ENCODE measurements at regions not wholly inside any gene's neighbourhood (a gene's known extent, or its start where the extent isn't known, plus 50 kb on each side); places are given as distances from the start of the nearest gene placed in this dataset.

GRCh38 chr4:59729321-59729720 is 1470.8 kb upstream of the ADGRL3 start:
- TF ChIP-seq TAF1 (IDR thresholded peaks at IDR 0.05; ENCODE audit: borderline replicate concordance, insufficient read depth, low read length) (no peak), POLR2AphosphoS5 (IDR thresholded peaks at IDR 0.05; ENCODE audit: low read depth, low read length) (no peak), REST (IDR thresholded peaks at IDR 0.05; ENCODE audit: insufficient read depth in 1 of 2, low read depth in 2 of 2, low read length in 2 of 2) (no peak), SIN3A (IDR thresholded peaks at IDR 0.05; ENCODE audit: borderline replicate concordance, insufficient read depth, low read length) (no peak)

All from PFSK-1 (cell line).